K562 (cell line): ENCODE measurements at regions not wholly inside any gene's neighbourhood (a gene's known extent, or its start where the extent isn't known, plus 50 kb on each side); places are given as distances from the start of the nearest gene placed in this dataset.

Experiments used
- BRD4 ChIP-seq: fragments of 200-600 bp; sonication (generic); IDR thresholded peaks from 2 replicates; pipeline ENCODE4 v1.6.1; 2017; ENCODE audit warnings: inconsistent platforms
- CC2D1A ChIP-seq: fragments of 450-650 bp; IDR thresholded peaks from 2 replicates; pipeline ENCODE4 v1.6.1; 2017; ENCODE audit warnings: mild to moderate bottlenecking
- DLX4 ChIP-seq: fragments of 250-450 bp; sonication (Bioruptor Pico); IDR thresholded peaks from 2 replicates; pipeline ENCODE4 v1.6.1; 2021; ENCODE audit warnings: mild to moderate bottlenecking
- FOXK2 ChIP-seq, 2 experiments: fragments of 450-650 bp; IDR thresholded peaks in 1 of 2; conservative IDR thresholded peaks in 1 of 2; 2 replicates each; pipeline ENCODE4 v1.6.1; 2016; ENCODE audit warnings: low read depth in 2 of 2, mild to moderate bottlenecking in 1 of 2
- PRDM10 ChIP-seq: fragments of 450-650 bp; IDR thresholded peaks from 2 replicates; pipeline ENCODE4 v1.6.1; 2018; ENCODE audit not compliant: partially characterized antibody
- ZBTB9 ChIP-seq: fragments of 450-650 bp; formaldehyde crosslinking; IDR thresholded peaks from 2 replicates; pipeline ENCODE4 v1.4.0; 2020; ENCODE audit warnings: mild to moderate bottlenecking, moderate library complexity

GRCh38 chr10:36783400-36783799 lies 342.0 kb upstream of the ANKRD30A start (continued):
- TF ChIP-seq ZBTB9 (CRISPR knock-in tag) = no peak
- no peak for TF ChIP-seq BRD4
- no peak for TF ChIP-seq DLX4 (CRISPR knock-in tag)
- no peak for TF ChIP-seq FOXK2 (conservative IDR thresholded peaks at IDR 0.05 in 1 of 2, IDR thresholded peaks at IDR 0.05 in 1 of 2; ENCODE audit: low read depth in 2 of 2)
- TF ChIP-seq PRDM10 = no peak
- no peak for TF ChIP-seq CC2D1A
- TF ChIP-seq, all 486 proteins: peak for 0
